ENCODE measurements at regions not wholly inside any gene's neighbourhood (a gene's known extent, or its start where the extent isn't known, plus 50 kb on each side); places are given as distances from the start of the nearest gene placed in this dataset.

DNA sequence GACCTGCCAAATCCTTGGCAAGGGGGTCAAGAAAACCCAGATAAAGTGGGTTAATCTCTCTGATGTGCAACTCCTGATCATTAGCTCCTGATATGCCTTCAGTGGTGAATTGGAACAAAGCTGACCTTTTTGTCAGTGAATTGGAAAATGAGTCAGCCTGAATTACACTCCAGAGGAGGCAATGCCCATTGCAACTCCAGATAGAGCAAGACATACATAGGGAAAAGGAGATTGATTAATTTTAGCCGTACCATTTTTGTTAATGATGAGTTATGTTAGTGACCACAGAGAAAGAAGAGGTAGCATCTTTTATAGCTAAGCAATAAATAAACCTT, 195.2 kb upstream of the CADPS start:
- H3K4me3 ChIP-seq (ENCODE audit: control extremely low read depth in 1 of 5, extremely low read depth in 1 of 5, insufficient read depth in 1 of 5, low read depth in 2 of 5, low read length in 4 of 5) = no peak overlapping the region
- Mint-ChIP-seq H3K27ac (no peak overlapping the region), H3K27me3 (no peaks in the 10 kb centered on the region)

DNA sequence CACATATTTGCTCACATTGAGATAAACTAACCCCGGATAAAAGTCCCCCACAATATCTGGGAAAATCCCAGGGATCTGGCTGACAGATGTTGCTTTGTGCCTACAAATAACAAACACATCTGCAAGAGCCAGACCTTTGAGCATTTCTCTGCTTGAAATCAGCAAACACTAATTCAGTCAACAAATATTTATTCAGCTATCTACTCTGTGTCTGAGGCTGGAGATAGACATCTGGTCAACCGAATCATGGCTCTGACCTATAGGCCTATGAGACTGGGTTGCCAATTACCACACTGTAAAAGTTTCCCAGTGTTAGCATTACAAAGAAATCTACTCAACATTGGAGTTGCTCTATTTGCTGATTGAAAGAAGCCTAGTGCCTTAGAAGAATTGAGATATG, 201.1 kb upstream of the CADPS start:
- no peak for DNase-seq
- Histone ChIP-seq H3K4me3 (ENCODE audit: control extremely low read depth in 1 of 5, extremely low read depth in 1 of 5, insufficient read depth in 1 of 5, low read depth in 2 of 5, low read length in 4 of 5) (no peak overlapping the region), H3K36me3 (replicated peaks in 1 of 2; ENCODE audit: control extremely low read depth in 1 of 2, control insufficient read depth in 1 of 2, extremely low read depth in 1 of 2, insufficient read depth in 2 of 2, low read length in 1 of 2) (no peaks in the 10 kb centered on the region), H3K4me2 (replicated peaks; ENCODE audit: low read depth, low read length, poor library complexity, severe bottlenecking) (no peak overlapping the region), H3K9ac (ENCODE audit: low read length) (no peak overlapping the region), H3K9me3 (ENCODE audit: control extremely low read depth in 1 of 3, control insufficient read depth in 2 of 3, insufficient read depth in 1 of 3, low read length in 2 of 3) (no peaks in the 10 kb centered on the region), H3K27me3 (replicated peaks in 1 of 4; ENCODE audit: control extremely low read depth in 1 of 4, control insufficient read depth in 3 of 4, insufficient read depth in 4 of 4, low read length in 3 of 4) (no peaks in the 10 kb centered on the region), H3K4me1 (ENCODE audit: control insufficient read depth in 2 of 2, insufficient read depth in 2 of 2, low read length in 2 of 2) (no peaks in the 10 kb centered on the region), H2AFZ (ENCODE audit: insufficient read depth, low read depth, low read length, poor library complexity, severe bottlenecking) (no peak overlapping the region), H3K27ac (ENCODE audit: low read length in 2 of 2) (no peak overlapping the region), H4K20me1 (ENCODE audit: control insufficient read depth, insufficient read depth, low read length, poor library complexity, severe bottlenecking) (no peaks in the 10 kb centered on the region), H3K79me2 (ENCODE audit: control insufficient read depth, insufficient read depth, low read length) (no peaks in the 10 kb centered on the region)
- ATAC-seq (ENCODE audit: low read depth) = no peak
- TF ChIP-seq EZH2 (IDR thresholded peaks at IDR 0.05; ENCODE audit: borderline replicate concordance, insufficient read depth, low read depth, low read length, poor library complexity, severe bottlenecking) = no peak
- TF ChIP-seq, protein P1, sequence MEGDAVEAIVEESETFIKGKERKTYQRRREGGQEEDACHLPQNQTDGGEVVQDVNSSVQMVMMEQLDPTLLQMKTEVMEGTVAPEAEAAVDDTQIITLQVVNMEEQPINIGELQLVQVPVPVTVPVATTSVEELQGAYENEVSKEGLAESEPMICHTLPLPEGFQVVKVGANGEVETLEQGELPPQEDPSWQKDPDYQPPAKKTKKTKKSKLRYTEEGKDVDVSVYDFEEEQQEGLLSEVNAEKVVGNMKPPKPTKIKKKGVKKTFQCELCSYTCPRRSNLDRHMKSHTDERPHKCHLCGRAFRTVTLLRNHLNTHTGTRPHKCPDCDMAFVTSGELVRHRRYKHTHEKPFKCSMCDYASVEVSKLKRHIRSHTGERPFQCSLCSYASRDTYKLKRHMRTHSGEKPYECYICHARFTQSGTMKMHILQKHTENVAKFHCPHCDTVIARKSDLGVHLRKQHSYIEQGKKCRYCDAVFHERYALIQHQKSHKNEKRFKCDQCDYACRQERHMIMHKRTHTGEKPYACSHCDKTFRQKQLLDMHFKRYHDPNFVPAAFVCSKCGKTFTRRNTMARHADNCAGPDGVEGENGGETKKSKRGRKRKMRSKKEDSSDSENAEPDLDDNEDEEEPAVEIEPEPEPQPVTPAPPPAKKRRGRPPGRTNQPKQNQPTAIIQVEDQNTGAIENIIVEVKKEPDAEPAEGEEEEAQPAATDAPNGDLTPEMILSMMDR (IDR thresholded peaks at IDR 0.05) = no peak
- Mint-ChIP-seq H3K4me1 (no peaks in the 10 kb centered on the region), H3K4me3 (no peak overlapping the region), H3K27ac (no peak overlapping the region), H3K27me3 (no peaks in the 10 kb centered on the region), H3K9me3 (ENCODE audit: insufficient read depth) (peaks cover 4% of the 10 kb centered on the region)
- WGBS (ENCODE audit: insufficient coverage) = 100% methylated on average over 1 of the region's 2 CpGs
- ChIA-PET POLR2A (no interaction called here), CTCF (no interaction called here)
- intact Hi-C loops (cut with micrococcal nuclease) = no loop called here

More for the DNA sequence above, 195.2 kb upstream of the CADPS start:
- POLR2A ChIA-PET = no interaction called here
- Histone ChIP-seq H3K36me3 (replicated peaks in 1 of 2; ENCODE audit: control extremely low read depth in 1 of 2, control insufficient read depth in 1 of 2, extremely low read depth in 1 of 2, insufficient read depth in 2 of 2, low read length in 1 of 2) (no peaks in the 10 kb centered on the region), H3K27ac (ENCODE audit: low read length in 2 of 2) (no peak overlapping the region), H3K9me3 (ENCODE audit: control extremely low read depth in 1 of 3, control insufficient read depth in 2 of 3, insufficient read depth in 1 of 3, low read length in 2 of 3) (no peaks in the 10 kb centered on the region), H3K9ac (ENCODE audit: low read length) (no peak overlapping the region), H3K79me2 (ENCODE audit: control insufficient read depth, insufficient read depth, low read length) (no peaks in the 10 kb centered on the region), H3K4me1 (ENCODE audit: control insufficient read depth in 2 of 2, insufficient read depth in 2 of 2, low read length in 2 of 2) (no peaks in the 10 kb centered on the region), H3K4me2 (replicated peaks; ENCODE audit: low read depth, low read length, poor library complexity, severe bottlenecking) (no peak overlapping the region), H2AFZ (ENCODE audit: insufficient read depth, low read depth, low read length, poor library complexity, severe bottlenecking) (no peak overlapping the region), H4K20me1 (ENCODE audit: control insufficient read depth, insufficient read depth, low read length, poor library complexity, severe bottlenecking) (no peaks in the 10 kb centered on the region), H3K27me3 (replicated peaks in 1 of 4; ENCODE audit: control extremely low read depth in 1 of 4, control insufficient read depth in 3 of 4, insufficient read depth in 4 of 4, low read length in 3 of 4) (no peaks in the 10 kb centered on the region)
- CTCF ChIA-PET = no interaction called here
- ATAC-seq (ENCODE audit: low read depth) (no peak), DNase-seq (no peak)
- H3K4me3 Mint-ChIP-seq = no peak overlapping the region
- intact Hi-C loops (cut with micrococcal nuclease) = no loop called here
- H3K4me1 Mint-ChIP-seq = no peaks in the 10 kb centered on the region
- WGBS (ENCODE audit: insufficient coverage) = no CpG with 5 or more reads among the region's 1 CpG
- TF ChIP-seq, protein P1 (IDR thresholded peaks at IDR 0.05) = no peak
- TF ChIP-seq EZH2 (IDR thresholded peaks at IDR 0.05; ENCODE audit: borderline replicate concordance, insufficient read depth, low read depth, low read length, poor library complexity, severe bottlenecking) = no peak
- H3K9me3 Mint-ChIP-seq (ENCODE audit: insufficient read depth) = peaks cover 5% of the 10 kb centered on the region
